ENCODE measurements at regions not wholly inside any gene's neighbourhood (a gene's known extent, or its start where the extent isn't known, plus 50 kb on each side); places are given as distances from the start of the nearest gene placed in this dataset.

GRCh38 chr1:194028002-194028401 is 841.6 kb upstream of the B3GALT2 start:
- 28 to 45% (median 35%) methylated on average over 1 of the region's 1 CpG for WGBS, 4 donors
- peaks cover 0 to 15% (median 0%) of the 10 kb centered on the region in 12 donors for H3K9me3 ChIP-seq
- H3K4me1 ChIP-seq = peaks cover 0 to 6% (median 0%) of the 10 kb centered on the region in 12 donors
- intact Hi-C loops (cut with DNase I) = no loop called here
- H3K4me3 ChIP-seq = no peak overlapping the region
- no peaks in the 10 kb centered on the region for H3K36me3 ChIP-seq
- no peak overlapping the region for H3K27ac ChIP-seq
- no peak for ATAC-seq
- no peaks in the 10 kb centered on the region for H3K27me3 ChIP-seq
- DNase-seq = no peak
- no peak for TF ChIP-seq CTCF (IDR thresholded peaks at IDR 0.05)
- no peak for TF ChIP-seq POLR2A (IDR thresholded peaks at IDR 0.05)

GRCh38 chr1:194026422-194026821 is 840.0 kb upstream of the B3GALT2 start:
- TF ChIP-seq POLR2A (IDR thresholded peaks at IDR 0.05) = no peak
- no peak for TF ChIP-seq CTCF (IDR thresholded peaks at IDR 0.05)
- Histone ChIP-seq H3K4me1 (peaks cover 0 to 6% (median 0%) of the 10 kb centered on the region in 12 donors), H3K36me3 (no peaks in the 10 kb centered on the region), H3K27ac (no peak overlapping the region), H3K9me3 (peaks cover 0 to 15% (median 0%) of the 10 kb centered on the region in 12 donors), H3K4me3 (no peak overlapping the region), H3K27me3 (no peaks in the 10 kb centered on the region)
- no peak for DNase-seq
- 90 to 99% (median 96%) methylated on average over 3 of the region's 3 CpGs for WGBS, 4 donors
- ATAC-seq = no peak
- intact Hi-C loops (cut with DNase I) = no loop called here

GRCh38 chr1:194024659-194025058 is 838.2 kb upstream of the B3GALT2 start:
- H3K27ac ChIP-seq = no peak overlapping the region
- TF ChIP-seq CTCF (IDR thresholded peaks at IDR 0.05) = no peak
- no peak for TF ChIP-seq POLR2A (IDR thresholded peaks at IDR 0.05)
- ATAC-seq (peak in 3 of 4 donors; percentile 45 to 84 (median 65)), DNase-seq (no peak)
- no peak overlapping the region for H3K4me3 ChIP-seq
- no peaks in the 10 kb centered on the region for H3K27me3 ChIP-seq
- H3K4me1 ChIP-seq = peaks cover 0 to 6% (median 0%) of the 10 kb centered on the region in 12 donors
- intact Hi-C loops (cut with DNase I) = no loop called here
- H3K9me3 ChIP-seq = peaks cover 0 to 11% (median 0%) of the 10 kb centered on the region in 12 donors
- no peaks in the 10 kb centered on the region for H3K36me3 ChIP-seq
- 12 to 17% (median 16%) methylated on average over 2 of the region's 2 CpGs for WGBS, 4 donors

- no peaks in the 10 kb centered on the region for H3K27me3 ChIP-seq
- intact Hi-C loops (cut with DNase I) = no loop called here
- TF ChIP-seq CTCF (IDR thresholded peaks at IDR 0.05) = no peak
- ATAC-seq (no peak), DNase-seq (no peak)
- no peaks in the 10 kb centered on the region for H3K36me3 ChIP-seq
- no peaks in the 10 kb centered on the region for H3K4me1 ChIP-seq
- no peak overlapping the region for H3K4me3 ChIP-seq
- WGBS, 4 donors = 57 to 71% (median 66%) methylated on average over 2 of the region's 2 CpGs
- H3K9me3 ChIP-seq = no peaks in the 10 kb centered on the region
- no peak overlapping the region for H3K27ac ChIP-seq
These were observed 827.6 kb upstream of the B3GALT2 start for GRCh38 chr1:194014014-194014413.

Data from heart left ventricle (tissue), 16 donors.